ENCODE measurements at regions not wholly inside any gene's neighbourhood (a gene's known extent, or its start where the extent isn't known, plus 50 kb on each side); places are given as distances from the start of the nearest gene placed in this dataset.

DNA sequence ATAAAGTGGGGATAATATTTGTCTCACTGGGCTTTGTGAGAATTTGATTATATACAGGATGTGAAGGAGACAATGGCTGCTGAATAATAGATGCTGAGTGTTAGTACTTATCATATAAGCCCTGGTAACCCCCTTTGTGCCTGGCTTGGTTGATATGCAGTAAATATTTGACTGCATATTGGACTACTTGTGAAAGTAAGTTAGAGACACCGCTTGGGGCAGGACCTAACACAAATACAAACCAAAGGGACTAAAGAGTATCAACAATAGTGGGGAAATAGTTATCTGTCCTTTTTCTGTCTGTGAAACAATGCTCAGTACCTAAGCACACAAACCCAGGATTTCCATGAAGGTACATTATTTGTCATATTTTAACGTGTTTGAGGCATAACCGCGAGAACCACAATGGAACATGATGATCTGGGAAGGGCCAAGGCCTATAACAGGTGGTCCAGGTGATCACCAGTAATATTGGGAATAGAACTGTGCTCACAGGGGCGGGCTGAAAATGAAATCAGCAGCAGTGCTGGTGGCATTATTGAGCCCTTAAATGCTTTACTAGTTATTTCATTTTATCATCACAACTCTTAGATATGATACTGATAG, 138.2 kb upstream of the SMARCA2 start:
- Histone ChIP-seq H3K36me3 (no peaks in the 10 kb centered on the region), H3K9me3 (no peaks in the 10 kb centered on the region), H3K27me3 (no peaks in the 10 kb centered on the region), H3K4me3 (no peak overlapping the region), H3K27ac (no peak overlapping the region), H3K4me1 (no peaks in the 10 kb centered on the region)
- ATAC-seq: no peak
- in situ Hi-C loops (cut with MboI; ENCODE audit: low sequenced_read_pairs in 4 of 4) (no loop called here), intact Hi-C loops (cut with DNase I; ENCODE audit: low total_unique reads) (no loop called here)
- DNase-seq: no peak
- TF ChIP-seq POLR2A (IDR thresholded peaks at IDR 0.05) (no peak), CTCF (IDR thresholded peaks at IDR 0.05 in 4 of 5, conservative IDR thresholded peaks at IDR 0.05 in 1 of 5) (no peak)

- no peak overlapping the region for H3K27ac ChIP-seq
- H3K9me3 ChIP-seq: no peaks in the 10 kb centered on the region
- TF ChIP-seq CTCF (IDR thresholded peaks at IDR 0.05 in 4 of 5, conservative IDR thresholded peaks at IDR 0.05 in 1 of 5) (no peak), POLR2A (IDR thresholded peaks at IDR 0.05) (no peak)
- no peaks in the 10 kb centered on the region for H3K27me3 ChIP-seq
- H3K4me1 ChIP-seq: no peaks in the 10 kb centered on the region
- intact Hi-C loops (cut with DNase I; ENCODE audit: low total_unique reads) (no loop called here), in situ Hi-C loops (cut with MboI; ENCODE audit: low sequenced_read_pairs in 4 of 4) (no loop called here)
- no peak for DNase-seq
- no peaks in the 10 kb centered on the region for H3K36me3 ChIP-seq
- ATAC-seq: no peak
- H3K4me3 ChIP-seq: no peak overlapping the region
Measured at GRCh38 chr9:1877951-1878350, 137.2 kb upstream of the SMARCA2 start.

- no peaks in the 10 kb centered on the region for H3K27me3 ChIP-seq
- no peak overlapping the region for H3K27ac ChIP-seq
- H3K9me3 ChIP-seq: no peaks in the 10 kb centered on the region
- H3K4me3 ChIP-seq: no peak overlapping the region
- H3K4me1 ChIP-seq: no peaks in the 10 kb centered on the region
- no peak for TF ChIP-seq POLR2A (IDR thresholded peaks at IDR 0.05)
- TF ChIP-seq CTCF (IDR thresholded peaks at IDR 0.05 in 4 of 5, conservative IDR thresholded peaks at IDR 0.05 in 1 of 5): no peak
- no peaks in the 10 kb centered on the region for H3K36me3 ChIP-seq
- ATAC-seq (no peak), DNase-seq (no peak)
- intact Hi-C loops (cut with DNase I; ENCODE audit: low total_unique reads): no loop called here
- in situ Hi-C loops (cut with MboI; ENCODE audit: low sequenced_read_pairs in 4 of 4): no loop called here
Measured at GRCh38 chr9:1878811-1879210, 136.3 kb upstream of the SMARCA2 start.

DNA sequence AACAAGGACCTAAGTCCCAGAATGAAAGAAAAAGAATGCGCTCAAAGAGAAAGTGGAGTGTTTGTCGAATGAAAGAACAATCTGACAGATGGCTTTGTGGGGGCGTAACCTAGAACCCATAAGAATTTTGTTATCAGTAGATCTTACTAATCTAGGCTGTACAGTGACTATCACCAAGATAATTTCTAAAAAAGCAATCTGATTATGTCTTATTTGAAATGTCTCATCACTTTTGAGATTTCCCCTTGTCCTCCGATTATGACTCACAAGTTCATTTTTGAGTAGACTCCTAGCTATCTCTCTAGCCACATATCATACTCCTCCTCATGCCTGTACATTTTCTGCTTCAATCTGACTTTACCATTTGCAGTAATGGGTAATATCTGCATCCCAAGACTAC, 135.6 kb upstream of the SMARCA2 start:
- Histone ChIP-seq H3K27ac (no peak overlapping the region), H3K9me3 (no peaks in the 10 kb centered on the region), H3K4me3 (no peak overlapping the region), H3K36me3 (no peaks in the 10 kb centered on the region), H3K4me1 (no peaks in the 10 kb centered on the region), H3K27me3 (no peaks in the 10 kb centered on the region)
- TF ChIP-seq CTCF (IDR thresholded peaks at IDR 0.05 in 4 of 5, conservative IDR thresholded peaks at IDR 0.05 in 1 of 5) (no peak), POLR2A (IDR thresholded peaks at IDR 0.05) (no peak)
- DNase-seq (no peak), ATAC-seq (no peak)
- intact Hi-C loops (cut with DNase I; ENCODE audit: low total_unique reads) (no loop called here), in situ Hi-C loops (cut with MboI; ENCODE audit: low sequenced_read_pairs in 4 of 4) (no loop called here)

- no peak for DNase-seq
- no peak overlapping the region for H3K4me3 ChIP-seq
- H3K27me3 ChIP-seq: no peaks in the 10 kb centered on the region
- H3K9me3 ChIP-seq: no peaks in the 10 kb centered on the region
- no peak for ATAC-seq
- in situ Hi-C loops (cut with MboI; ENCODE audit: low sequenced_read_pairs in 4 of 4) (no loop called here), intact Hi-C loops (cut with DNase I; ENCODE audit: low total_unique reads) (no loop called here)
- TF ChIP-seq CTCF (IDR thresholded peaks at IDR 0.05 in 4 of 5, conservative IDR thresholded peaks at IDR 0.05 in 1 of 5) (no peak), POLR2A (IDR thresholded peaks at IDR 0.05) (no peak)
- no peak overlapping the region for H3K27ac ChIP-seq
- H3K36me3 ChIP-seq: no peaks in the 10 kb centered on the region
- H3K4me1 ChIP-seq: no peaks in the 10 kb centered on the region
Measured at GRCh38 chr9:1880038-1880565, 135.0 kb upstream of the SMARCA2 start.
